Peyer's patch (tissue), 4 donors: ENCODE measurements at regions not wholly inside any gene's neighbourhood (a gene's known extent, or its start where the extent isn't known, plus 50 kb on each side); places are given as distances from the start of the nearest gene placed in this dataset.

Experiments
- DNase-seq, 3 donors: peaks; one replicate each; pipeline ENCODE4 v3.0.0-alpha.2; 2017 to 2019
- H3K27ac ChIP-seq, 4 donors: fragments of 200-600 bp; sonication (generic); one replicate each; pipeline ENCODE4 v1.5.1; 2016 to 2019
- H3K27me3 ChIP-seq, 2 donors: fragments of 200-600 bp; sonication (generic); one replicate each; pipeline ENCODE4 v1.5.1; 2019
- H3K36me3 ChIP-seq, 3 donors: fragments of 200-600 bp; sonication (generic); one replicate each; pipeline ENCODE4 v1.5.1; 2016 to 2019
- H3K4me1 ChIP-seq, 4 donors: fragments of 200-600 bp; sonication (generic); one replicate each; pipeline ENCODE4 v1.5.1; 2016 to 2019
- H3K4me3 ChIP-seq, 4 donors: fragments of 200-600 bp; sonication (generic); 1 replicate in 3 of 4; 2 replicates in 1 of 4; pipeline ENCODE4 v1.5.1; 2016 to 2019; ENCODE audit warnings: mild to moderate bottlenecking in 1 of 4
- H3K9me3 ChIP-seq, 4 donors: fragments of 200-600 bp; sonication (generic); one replicate each; pipeline ENCODE4 v1.5.1; 2016 to 2019; ENCODE audit warnings: mild to moderate bottlenecking in 1 of 4
- CTCF ChIP-seq, 6 experiments: fragments of 450-650 bp in 4 of 6; fragments of 200-600 bp in 2 of 6; sonication (generic) in 1 of 6; IDR thresholded peaks; one replicate each; pipeline ENCODE4 v1.5.1; 2017 to 2019; ENCODE audit warnings: antibody characterized with exemption in 6 of 6, mild to moderate bottlenecking in 3 of 6, moderate library complexity in 1 of 6
- POLR2A ChIP-seq, 2 donors: fragments of 450-650 bp; IDR thresholded peaks; one replicate each; pipeline ENCODE4 v1.5.1; 2017; ENCODE audit warnings: antibody characterized with exemption in 2 of 2, mild to moderate bottlenecking in 2 of 2, moderate library complexity in 2 of 2

- TF ChIP-seq POLR2A (IDR thresholded peaks at IDR 0.05) = no peak
- no peak for TF ChIP-seq CTCF (IDR thresholded peaks at IDR 0.05)
- Histone ChIP-seq H3K27ac (no peak overlapping the region), H3K4me3 (no peak overlapping the region), H3K4me1 (no peaks in the 10 kb centered on the region), H3K9me3 (no peaks in the 10 kb centered on the region), H3K36me3 (no peaks in the 10 kb centered on the region), H3K27me3 (no peaks in the 10 kb centered on the region)
- DNase-seq = no peak
Observed at GRCh38 chr14:71304690-71305089, 397.4 kb downstream of the PCNX1 start.

- H3K9me3 ChIP-seq = no peaks in the 10 kb centered on the region
- H3K27me3 ChIP-seq = no peaks in the 10 kb centered on the region
- no peaks in the 10 kb centered on the region for H3K4me1 ChIP-seq
- no peak overlapping the region for H3K4me3 ChIP-seq
- no peak for DNase-seq
- H3K27ac ChIP-seq = no peak overlapping the region
- TF ChIP-seq POLR2A (IDR thresholded peaks at IDR 0.05) (no peak), CTCF (IDR thresholded peaks at IDR 0.05) (no peak)
- H3K36me3 ChIP-seq = no peaks in the 10 kb centered on the region
Observed at GRCh38 chr14:71308671-71309070, 401.4 kb downstream of the PCNX1 start.

GRCh38 chr14:71309756-71310155, 402.5 kb downstream of the PCNX1 start:
- TF ChIP-seq CTCF (IDR thresholded peaks at IDR 0.05) (peak in 3 of 6 experiments; percentile 31 to 35 (median 35)), POLR2A (IDR thresholded peaks at IDR 0.05) (no peak)
- Histone ChIP-seq H3K36me3 (no peaks in the 10 kb centered on the region), H3K4me3 (no peak overlapping the region), H3K27ac (no peak overlapping the region), H3K9me3 (no peaks in the 10 kb centered on the region), H3K27me3 (no peaks in the 10 kb centered on the region), H3K4me1 (no peaks in the 10 kb centered on the region)
- DNase-seq = no peak

- no peaks in the 10 kb centered on the region for H3K36me3 ChIP-seq
- no peaks in the 10 kb centered on the region for H3K9me3 ChIP-seq
- TF ChIP-seq POLR2A (IDR thresholded peaks at IDR 0.05) (no peak), CTCF (IDR thresholded peaks at IDR 0.05) (no peak)
- H3K27me3 ChIP-seq = no peaks in the 10 kb centered on the region
- no peak overlapping the region for H3K4me3 ChIP-seq
- no peaks in the 10 kb centered on the region for H3K4me1 ChIP-seq
- DNase-seq = no peak
- H3K27ac ChIP-seq = no peak overlapping the region
Observed at GRCh38 chr14:71311061-71311460, 403.8 kb downstream of the PCNX1 start.

- Histone ChIP-seq H3K4me3 (no peak overlapping the region), H3K27me3 (no peaks in the 10 kb centered on the region), H3K9me3 (no peaks in the 10 kb centered on the region), H3K27ac (no peak overlapping the region), H3K4me1 (no peaks in the 10 kb centered on the region), H3K36me3 (no peaks in the 10 kb centered on the region)
- no peak for DNase-seq
- TF ChIP-seq POLR2A (IDR thresholded peaks at IDR 0.05) = no peak
- TF ChIP-seq CTCF (IDR thresholded peaks at IDR 0.05) = no peak
Observed at GRCh38 chr14:71314717-71315116, 407.5 kb downstream of the PCNX1 start.
